Esophagus (tissue), 2 donors: ENCODE measurements at regions not wholly inside any gene's neighbourhood (a gene's known extent, or its start where the extent isn't known, plus 50 kb on each side); places are given as distances from the start of the nearest gene placed in this dataset.

Experiments
- H3K27ac ChIP-seq, 2 donors: one replicate each; pipeline ENCODE4 v1.5.1; 2013; ENCODE audit warnings: low read depth in 2 of 2, mild to moderate bottlenecking in 2 of 2, inconsistent platforms in 1 of 2, low read length in 1 of 2, moderate library complexity in 1 of 2
- H3K27me3 ChIP-seq, 2 donors: one replicate each; pipeline ENCODE4 v1.6.1; 2013; ENCODE audit warnings: low read length in 2 of 2, control low read depth in 1 of 2, mild to moderate bottlenecking in 1 of 2; ENCODE audit not compliant: insufficient read depth in 2 of 2, control insufficient read depth in 1 of 2
- H3K36me3 ChIP-seq, 2 donors: one replicate each; pipeline ENCODE4 v1.6.1; 2013; ENCODE audit warnings: low read length in 1 of 2; ENCODE audit not compliant: control insufficient read depth in 2 of 2, insufficient read depth in 2 of 2
- H3K4me1 ChIP-seq, 2 donors: one replicate each; pipeline ENCODE4 v1.6.1; 2013; ENCODE audit warnings: low read length in 1 of 2; ENCODE audit not compliant: control insufficient read depth in 2 of 2, insufficient read depth in 2 of 2
- H3K4me3 ChIP-seq, 2 donors: one replicate each; pipeline ENCODE4 v1.5.1; 2013; ENCODE audit warnings: low read length in 2 of 2, mild to moderate bottlenecking in 2 of 2, low read depth in 1 of 2, moderate library complexity in 1 of 2
- H3K9me3 ChIP-seq, 2 donors: one replicate each; pipeline ENCODE4 v1.6.1; 2013; ENCODE audit warnings: mild to moderate bottlenecking in 2 of 2, low read depth in 1 of 2, low read length in 1 of 2, moderate library complexity in 1 of 2; ENCODE audit not compliant: control insufficient read depth in 2 of 2, insufficient read depth in 1 of 2
- WGBS, 2 donors: extraction: QIAGEN DNeasy Blood & Tissue Kit; methylation state at CpG; one replicate each; pipeline ENCODE4 v1.1.7; 2013; 5-methylcytosine and 5-hydroxymethylcytosine counted together
- donor health status: healthy with polysubstance abuse.
- donor health status: Bipolar disorder and iron deficiency.

GRCh38 chr18:26656431-26656943, 108.1 kb upstream of the KCTD1 start:
- peak overlapping the region; percentile 51 to 78 for H3K4me3 ChIP-seq
- 1% methylated on average over 24 to 68 of the region's 68 CpGs for WGBS, 2 donors
- peaks cover 2 to 5% of the 10 kb centered on the region in 2 donors for H3K4me1 ChIP-seq
- H3K27me3 ChIP-seq = no peaks in the 10 kb centered on the region
- H3K27ac ChIP-seq = peak overlapping the region; percentile 76 to 82
- H3K9me3 ChIP-seq = no peaks in the 10 kb centered on the region
- no peaks in the 10 kb centered on the region for H3K36me3 ChIP-seq

GRCh38 chr18:26655525-26656430, 107.4 kb upstream of the KCTD1 start:
- Histone ChIP-seq H3K27ac (peak overlapping the region; percentile 76 to 82), H3K9me3 (no peaks in the 10 kb centered on the region), H3K4me3 (peak overlapping the region; percentile 51 to 78), H3K36me3 (no peaks in the 10 kb centered on the region), H3K27me3 (no peaks in the 10 kb centered on the region), H3K4me1 (peaks cover 2 to 5% of the 10 kb centered on the region in 2 donors)
- WGBS, 2 donors = 1% methylated on average over 57 to 58 of the region's 58 CpGs

GRCh38 chr18:26654616-26655524, 106.5 kb upstream of the KCTD1 start:
- Histone ChIP-seq H3K27me3 (no peaks in the 10 kb centered on the region), H3K27ac (peak overlapping the region in 1 of 2 donors; percentile 47)
- 14 to 15% methylated on average over 12 of the region's 12 CpGs for WGBS, 2 donors

GRCh38 chr18:26653943-26654615, 105.7 kb upstream of the KCTD1 start:
- H3K4me3 ChIP-seq = no peak overlapping the region
- no peaks in the 10 kb centered on the region for H3K36me3 ChIP-seq
- WGBS, 2 donors = 41 to 42% methylated on average over 5 of the region's 5 CpGs
- H3K27me3 ChIP-seq = no peaks in the 10 kb centered on the region
- H3K9me3 ChIP-seq = no peaks in the 10 kb centered on the region
- no peak overlapping the region for H3K27ac ChIP-seq
- peaks cover 2 to 5% of the 10 kb centered on the region in 2 donors for H3K4me1 ChIP-seq

More at GRCh38 chr18:26654616-26655524, 106.5 kb upstream of the KCTD1 start:
- H3K36me3 ChIP-seq = no peaks in the 10 kb centered on the region
- no peaks in the 10 kb centered on the region for H3K9me3 ChIP-seq
- no peak overlapping the region for H3K4me3 ChIP-seq
- peaks cover 2 to 5% of the 10 kb centered on the region in 2 donors for H3K4me1 ChIP-seq

GRCh38 chr18:26652501-26652900, 104.1 kb upstream of the KCTD1 start:
- Histone ChIP-seq H3K9me3 (no peaks in the 10 kb centered on the region), H3K4me1 (peaks cover 2 to 5% of the 10 kb centered on the region in 2 donors), H3K4me3 (no peak overlapping the region), H3K27ac (no peak overlapping the region), H3K27me3 (no peaks in the 10 kb centered on the region), H3K36me3 (no peaks in the 10 kb centered on the region)
- 92 to 93% methylated on average over 6 of the region's 6 CpGs for WGBS, 2 donors

- no peak overlapping the region for H3K27ac ChIP-seq
- WGBS, 2 donors = 59 to 70% methylated on average over 6 of the region's 6 CpGs
- no peaks in the 10 kb centered on the region for H3K27me3 ChIP-seq
These were observed 102.2 kb upstream of the KCTD1 start for GRCh38 chr18:26650310-26651268.

GRCh38 chr18:26649193-26649543, 100.8 kb upstream of the KCTD1 start:
- Histone ChIP-seq H3K4me1 (no peaks in the 10 kb centered on the region), H3K36me3 (no peaks in the 10 kb centered on the region), H3K27ac (no peak overlapping the region), H3K4me3 (no peak overlapping the region), H3K9me3 (no peaks in the 10 kb centered on the region), H3K27me3 (no peaks in the 10 kb centered on the region)
- 67 to 68% methylated on average over 6 of the region's 6 CpGs for WGBS, 2 donors

More at GRCh38 chr18:26650310-26651268, 102.2 kb upstream of the KCTD1 start:
- H3K4me1 ChIP-seq = peaks cover under 1 to 4% of the 10 kb centered on the region in 2 donors
- no peaks in the 10 kb centered on the region for H3K9me3 ChIP-seq
- no peaks in the 10 kb centered on the region for H3K36me3 ChIP-seq
- no peak overlapping the region for H3K4me3 ChIP-seq

- no peaks in the 10 kb centered on the region for H3K9me3 ChIP-seq
- H3K36me3 ChIP-seq = no peaks in the 10 kb centered on the region
- no peak overlapping the region for H3K4me3 ChIP-seq
- H3K27me3 ChIP-seq = no peaks in the 10 kb centered on the region
- WGBS, 2 donors = 85 to 87% methylated on average over 6 of the region's 6 CpGs
- H3K4me1 ChIP-seq = no peaks in the 10 kb centered on the region
- no peak overlapping the region for H3K27ac ChIP-seq
These were observed 100.3 kb upstream of the KCTD1 start for GRCh38 chr18:26648509-26649192.
